Liver (tissue), 8 donors: ENCODE measurements at regions not wholly inside any gene's neighbourhood (a gene's known extent, or its start where the extent isn't known, plus 50 kb on each side); places are given as distances from the start of the nearest gene placed in this dataset.

Source experiments
- DNase-seq: peaks from one replicate; pipeline ENCODE4 v3.0.0-alpha.2; 2017; ENCODE audit warnings: low spot score
- H3K27ac ChIP-seq, 2 donors: one replicate each; pipeline ENCODE4 v1.7.0; 2013; ENCODE audit warnings: inconsistent platforms in 2 of 2, low read length in 2 of 2, control low read depth in 1 of 2, low read depth in 1 of 2, mild to moderate bottlenecking in 1 of 2
- H3K27me3 ChIP-seq, 4 donors: one replicate each; pipeline versions ENCODE4 v1.6.1 to v1.7.0; 2013; ENCODE audit warnings: low read length in 3 of 4, inconsistent platforms in 1 of 4, mild to moderate bottlenecking in 1 of 4, moderate library complexity in 1 of 4; ENCODE audit not compliant: control insufficient read depth in 4 of 4, insufficient read depth in 4 of 4
- H3K36me3 ChIP-seq, 4 donors: one replicate each; pipeline versions ENCODE4 v1.6.1 to v1.7.0; 2013; ENCODE audit warnings: low read length in 3 of 4, mild to moderate bottlenecking in 3 of 4, low read depth in 1 of 4, moderate library complexity in 1 of 4; ENCODE audit not compliant: control insufficient read depth in 4 of 4, insufficient read depth in 3 of 4
- H3K4me1 ChIP-seq, 4 donors: one replicate each; pipeline versions ENCODE4 v1.6.1 to v1.7.0; 2013; ENCODE audit warnings: low read length in 3 of 4, mild to moderate bottlenecking in 3 of 4, moderate library complexity in 1 of 4; ENCODE audit not compliant: control insufficient read depth in 4 of 4, insufficient read depth in 4 of 4
- H3K4me3 ChIP-seq, 3 donors: one replicate each; pipeline versions ENCODE4 v1.6.1 to v1.7.0; 2013; ENCODE audit warnings: low read length in 3 of 3, control low read depth in 1 of 3, low read depth in 1 of 3, mild to moderate bottlenecking in 1 of 3
- H3K9ac ChIP-seq, 2 donors: one replicate each; pipeline ENCODE4 v1.7.0; 2013; ENCODE audit warnings: low read length in 2 of 2, mild to moderate bottlenecking in 2 of 2, moderate library complexity in 2 of 2, control low read depth in 1 of 2, low read depth in 1 of 2
- H3K9me3 ChIP-seq, 4 donors: one replicate each; pipeline versions ENCODE4 v1.6.1 to v1.7.0; 2013; ENCODE audit warnings: low read length in 3 of 4; ENCODE audit not compliant: control insufficient read depth in 4 of 4
- ATF3 ChIP-seq: IDR thresholded peaks from 2 replicates; pipeline ENCODE4 v1.6.1; 2016; ENCODE audit warnings: antibody characterized with exemption
- CTCF ChIP-seq: fragments of 150-350 bp; IDR thresholded peaks from 2 replicates; pipeline ENCODE4 v1.5.1; 2017; ENCODE audit warnings: improper control_type of control experiment, low read depth, low read length; ENCODE audit not compliant: missing input control
- EGR1 ChIP-seq, 2 donors: IDR thresholded peaks; 2 replicates each; pipeline ENCODE4 v1.6.1; 2016 to 2018; ENCODE audit warnings: antibody characterized with exemption in 2 of 2, low read depth in 2 of 2
- FOXA1 ChIP-seq: IDR thresholded peaks from 2 replicates; pipeline ENCODE4 v1.6.1; 2016; ENCODE audit warnings: antibody characterized with exemption
- FOXA2 ChIP-seq: IDR thresholded peaks from 2 replicates; pipeline ENCODE4 v1.6.1; 2016; ENCODE audit warnings: antibody characterized with exemption
- GABPA ChIP-seq, 2 donors: IDR thresholded peaks in 1 of 2; conservative IDR thresholded peaks in 1 of 2; 2 replicates each; pipeline ENCODE4 v1.6.1; 2016; ENCODE audit warnings: antibody characterized with exemption in 2 of 2, mild to moderate bottlenecking in 1 of 2, moderate library complexity in 1 of 2
- HNF4A ChIP-seq, 2 donors: conservative IDR thresholded peaks; 2 replicates each; pipeline ENCODE4 v1.6.1; 2016; ENCODE audit warnings: antibody characterized with exemption in 2 of 2, mild to moderate bottlenecking in 2 of 2
- HNF4G ChIP-seq: IDR thresholded peaks from 2 replicates; pipeline ENCODE4 v1.6.1; 2016; ENCODE audit warnings: antibody characterized with exemption
- JUND ChIP-seq, 2 donors: IDR thresholded peaks; 2 replicates each; pipeline ENCODE4 v1.6.1; 2016; ENCODE audit warnings: antibody characterized with exemption in 2 of 2
- MAX ChIP-seq: IDR thresholded peaks from 2 replicates; pipeline ENCODE4 v1.6.1; 2016; ENCODE audit warnings: antibody characterized with exemption
- NR2F2 ChIP-seq: IDR thresholded peaks from 2 replicates; pipeline ENCODE4 v1.6.1; 2016; ENCODE audit warnings: antibody characterized with exemption
- REST ChIP-seq: IDR thresholded peaks from 2 replicates; pipeline ENCODE4 v1.6.1; 2016; ENCODE audit warnings: antibody characterized with exemption, mild to moderate bottlenecking
- RXRA ChIP-seq, 2 donors: IDR thresholded peaks; 2 replicates each; pipeline ENCODE4 v1.6.1; 2017 to 2018; ENCODE audit warnings: antibody characterized with exemption in 2 of 2, mild to moderate bottlenecking in 1 of 2
- SP1 ChIP-seq: IDR thresholded peaks from 2 replicates; pipeline ENCODE4 v1.6.1; 2018; ENCODE audit warnings: antibody characterized with exemption, mild to moderate bottlenecking
- TAF1 ChIP-seq: conservative IDR thresholded peaks from 2 replicates; pipeline ENCODE4 v1.6.1; 2016; ENCODE audit warnings: antibody characterized with exemption, mild to moderate bottlenecking
- YY1 ChIP-seq: IDR thresholded peaks from 2 replicates; pipeline ENCODE4 v1.6.1; 2016; ENCODE audit warnings: antibody characterized with exemption, mild to moderate bottlenecking
- ZBTB33 ChIP-seq: IDR thresholded peaks from 2 replicates; pipeline ENCODE4 v1.6.1; 2016; ENCODE audit warnings: antibody characterized with exemption
- WGBS: extraction: QIAGEN DNeasy Blood & Tissue Kit; methylation state at CpG from one replicate; pipeline ENCODE4 v1.1.7; 2013; 5-methylcytosine and 5-hydroxymethylcytosine counted together
- donor health status: healthy.
- donor health status: healthy.
- donor health status: healthy.
- donor health status: healthy.
- donor health status: healthy.

GRCh38 chr12:87783467-87783866 lies 245.7 kb downstream of the C12orf50 start:
- H3K27me3 ChIP-seq: no peaks in the 10 kb centered on the region
- DNase-seq: no peak
- H3K9me3 ChIP-seq: peaks cover 0 to 2% (median 1%) of the 10 kb centered on the region in 4 donors
- no peak overlapping the region for H3K9ac ChIP-seq
- TF ChIP-seq HNF4G (no peak), MAX (no peak), HNF4A (conservative IDR thresholded peaks at IDR 0.05) (no peak), FOXA1 (no peak), FOXA2 (no peak), ZBTB33 (no peak), GABPA (IDR thresholded peaks at IDR 0.05 in 1 of 2, conservative IDR thresholded peaks at IDR 0.05 in 1 of 2) (no peak), EGR1 (IDR thresholded peaks at IDR 0.05; ENCODE audit: low read depth in 2 of 2) (no peak), NR2F2 (no peak), REST (no peak), TAF1 (no peak), RXRA (IDR thresholded peaks at IDR 0.05) (no peak), CTCF (no peak), JUND (IDR thresholded peaks at IDR 0.05) (no peak)
- no peaks in the 10 kb centered on the region for H3K36me3 ChIP-seq
- H3K4me1 ChIP-seq: no peaks in the 10 kb centered on the region
- H3K4me3 ChIP-seq: no peak overlapping the region
- 89% methylated on average over 8 of the region's 8 CpGs for WGBS
- no peak overlapping the region for H3K27ac ChIP-seq

- no peaks in the 10 kb centered on the region for H3K27me3 ChIP-seq
- H3K36me3 ChIP-seq: no peaks in the 10 kb centered on the region
- no peaks in the 10 kb centered on the region for H3K4me1 ChIP-seq
- 94% methylated on average over 3 of the region's 3 CpGs for WGBS
- no peak for DNase-seq
- H3K4me3 ChIP-seq: no peak overlapping the region
- H3K27ac ChIP-seq: no peak overlapping the region
- TF ChIP-seq HNF4G (no peak), HNF4A (conservative IDR thresholded peaks at IDR 0.05) (no peak), MAX (no peak), JUND (IDR thresholded peaks at IDR 0.05) (no peak), FOXA1 (no peak), YY1 (no peak), ATF3 (no peak), EGR1 (IDR thresholded peaks at IDR 0.05; ENCODE audit: low read depth in 2 of 2) (no peak), SP1 (no peak), TAF1 (no peak), NR2F2 (no peak)
- no peak overlapping the region for H3K9ac ChIP-seq
- H3K9me3 ChIP-seq: peaks cover 0 to 2% (median 1%) of the 10 kb centered on the region in 4 donors
Measured at GRCh38 chr12:87782838-87783237, 246.4 kb downstream of the C12orf50 start.
